Erythroblast (primary cell): ENCODE measurements at regions not wholly inside any gene's neighbourhood (a gene's known extent, or its start where the extent isn't known, plus 50 kb on each side); places are given as distances from the start of the nearest gene placed in this dataset.

Experiments
- GATA1 ChIP-seq: IDR thresholded peaks from 2 replicates; pipeline ENCODE4 v1.6.1; 2011; ENCODE audit warnings: low read depth, mild to moderate bottlenecking, control low read depth, low read length, moderate library complexity
- POLR2A ChIP-seq: IDR thresholded peaks from 2 replicates; pipeline ENCODE4 v1.6.1; 2011; ENCODE audit warnings: mild to moderate bottlenecking, low read length

GRCh38 chr2:128774320-128775216 lies 455.9 kb upstream of the HS6ST1 start:
- TF ChIP-seq POLR2A = no peak
- no peak for TF ChIP-seq GATA1
